B cell (primary cell): ENCODE measurements at regions not wholly inside any gene's neighbourhood (a gene's known extent, or its start where the extent isn't known, plus 50 kb on each side); places are given as distances from the start of the nearest gene placed in this dataset.

Experiments
- ATAC-seq: fragments of 200-7000 bp; cut with Tn5 transposase; one replicate; pipeline ENCODE4 v1.10.0; 2021; ENCODE audit warnings: low read depth, mild to moderate bottlenecking, moderate number of reproducible peaks, moderate library complexity
- CTCF ChIA-PET: fragments of 350-600 bp; sonication (Branson Sonifier 250); formaldehyde crosslinking; loops from one replicate; lab custom pipeline; 2021; ENCODE audit warnings: antibody characterized with exemption, inconsistent platforms; lab: Charles Lee
- POLR2A ChIA-PET: fragments of 350-600 bp; sonication (Branson Sonifier 250); formaldehyde crosslinking; loops from one replicate; lab custom pipeline; 2021; ENCODE audit warnings: antibody characterized with exemption; lab: Charles Lee
- DNase-seq: peaks from one replicate; pipeline ENCODE4 v3.0.0; 2013
- H2AFZ ChIP-seq: 2 replicates; pipeline ENCODE4 v1.6.1; 2012; ENCODE audit warnings: mild to moderate bottlenecking, low read depth, low read length; ENCODE audit not compliant: insufficient read depth, poor library complexity, severe bottlenecking
- H3K27ac ChIP-seq, 2 donors: 1 replicate in 1 of 2; 2 replicates in 1 of 2; pipeline ENCODE4 v1.5.1; 2012 to 2013; ENCODE audit warnings: low read length in 2 of 2, mild to moderate bottlenecking in 2 of 2, moderate library complexity in 1 of 2
- H3K27me3 ChIP-seq, 4 experiments: fragments of 200-600 bp in 1 of 4; sonication (generic) in 1 of 4; replicated peaks in 1 of 4; 1 replicate in 2 of 4; 2 replicates in 2 of 4; pipeline versions ENCODE4 v1.6.1 to v1.7.0; 2013 to 2016; ENCODE audit warnings: low read length in 3 of 4, mild to moderate bottlenecking in 2 of 4, mixed read lengths in 1 of 4, moderate library complexity in 1 of 4; ENCODE audit not compliant: insufficient read depth in 4 of 4, control insufficient read depth in 3 of 4; ENCODE audit errors: control extremely low read depth in 1 of 4
- H3K36me3 ChIP-seq, 2 experiments: replicated peaks in 1 of 2; 1 replicate in 1 of 2; 2 replicates in 1 of 2; pipeline versions ENCODE4 v1.6.1 to v1.7.1; 2013; ENCODE audit warnings: low read length in 1 of 2; ENCODE audit not compliant: insufficient read depth in 2 of 2, control insufficient read depth in 1 of 2; ENCODE audit errors: control extremely low read depth in 1 of 2, extremely low read depth in 1 of 2
- H3K4me1 ChIP-seq, 2 donors: fragments of 200-600 bp in 1 of 2; sonication (generic) in 1 of 2; 1 replicate in 1 of 2; 2 replicates in 1 of 2; pipeline versions ENCODE4 v1.5.1 to v1.6.1; 2013 to 2017; ENCODE audit warnings: low read length in 2 of 2; ENCODE audit not compliant: control insufficient read depth in 2 of 2, insufficient read depth in 2 of 2
- H3K4me2 ChIP-seq: replicated peaks from 2 replicates; pipeline ENCODE3; 2012; ENCODE audit warnings: mild to moderate bottlenecking, low read depth, low read length; ENCODE audit not compliant: poor library complexity, severe bottlenecking
- H3K4me3 ChIP-seq, 5 experiments: fragments of 200-600 bp in 1 of 5; sonication (generic) in 1 of 5; 1 replicate in 3 of 5; 2 replicates in 2 of 5; pipeline versions ENCODE4 v1.5.1 to v1.7.0; 2011 to 2016; ENCODE audit warnings: low read length in 4 of 5, mild to moderate bottlenecking in 4 of 5, low read depth in 2 of 5, control low read depth in 1 of 5, moderate library complexity in 1 of 5; ENCODE audit not compliant: insufficient read depth in 1 of 5; ENCODE audit errors: control extremely low read depth in 1 of 5, extremely low read depth in 1 of 5
- H3K79me2 ChIP-seq: fragments of 200-600 bp; sonication (generic); one replicate; pipeline ENCODE4 v1.6.0; 2016; ENCODE audit warnings: low read length; ENCODE audit not compliant: control insufficient read depth, insufficient read depth
- H3K9ac ChIP-seq: fragments of 200-600 bp; sonication (generic); 2 replicates; pipeline ENCODE4 v1.6.1; 2017; ENCODE audit warnings: mild to moderate bottlenecking, low read length, moderate library complexity
- H3K9me3 ChIP-seq, 3 donors: one replicate each; pipeline versions ENCODE4 v1.6.1 to v1.7.1; 2013; ENCODE audit warnings: low read length in 2 of 3; ENCODE audit not compliant: control insufficient read depth in 2 of 3, insufficient read depth in 1 of 3; ENCODE audit errors: control extremely low read depth in 1 of 3
- H4K20me1 ChIP-seq: 2 replicates; pipeline ENCODE4 v1.6.0; 2012; ENCODE audit warnings: mild to moderate bottlenecking, low read length; ENCODE audit not compliant: insufficient read depth, control insufficient read depth, poor library complexity, severe bottlenecking
- H3K27ac Mint-ChIP-seq: one replicate; pipeline ENCODE4 v1.8.0; 2021; ENCODE audit warnings: mixed read lengths
- H3K27me3 Mint-ChIP-seq: one replicate; pipeline ENCODE4 v1.8.0; 2021; ENCODE audit warnings: mixed read lengths
- H3K4me1 Mint-ChIP-seq: one replicate; pipeline ENCODE4 v1.8.0; 2021; ENCODE audit warnings: mixed read lengths
- H3K4me3 Mint-ChIP-seq: one replicate; pipeline ENCODE4 v1.8.0; 2021; ENCODE audit warnings: mixed read lengths
- H3K9me3 Mint-ChIP-seq: one replicate; pipeline ENCODE4 v1.8.0; 2022; ENCODE audit warnings: mixed read lengths; ENCODE audit not compliant: insufficient read depth
- EZH2 ChIP-seq: IDR thresholded peaks from 2 replicates; pipeline ENCODE4 v1.6.1; 2012; ENCODE audit warnings: borderline replicate concordance, low read depth, mild to moderate bottlenecking, moderate library complexity, low read length; ENCODE audit not compliant: insufficient read depth, poor library complexity, severe bottlenecking
- WGBS: methylation state at CpG from one replicate; pipeline ENCODE4 v1.1.5; 2013; ENCODE audit warnings: missing lambda C conversion rate; ENCODE audit not compliant: insufficient coverage; 5-methylcytosine and 5-hydroxymethylcytosine counted together
- intact Hi-C: fragments of 100-400 bp; cut with micrococcal nuclease; formaldehyde crosslinking; loops from one replicate; pipeline ENCODE4 v1.10.0; 2022
- TF ChIP-seq, protein P1 (sequence below): fragments of 200-600 bp; IDR thresholded peaks from one replicate; pipeline ENCODE4 v1.8.0; 2022; ENCODE audit warnings: antibody characterized with exemption, mild to moderate bottlenecking

DNA sequence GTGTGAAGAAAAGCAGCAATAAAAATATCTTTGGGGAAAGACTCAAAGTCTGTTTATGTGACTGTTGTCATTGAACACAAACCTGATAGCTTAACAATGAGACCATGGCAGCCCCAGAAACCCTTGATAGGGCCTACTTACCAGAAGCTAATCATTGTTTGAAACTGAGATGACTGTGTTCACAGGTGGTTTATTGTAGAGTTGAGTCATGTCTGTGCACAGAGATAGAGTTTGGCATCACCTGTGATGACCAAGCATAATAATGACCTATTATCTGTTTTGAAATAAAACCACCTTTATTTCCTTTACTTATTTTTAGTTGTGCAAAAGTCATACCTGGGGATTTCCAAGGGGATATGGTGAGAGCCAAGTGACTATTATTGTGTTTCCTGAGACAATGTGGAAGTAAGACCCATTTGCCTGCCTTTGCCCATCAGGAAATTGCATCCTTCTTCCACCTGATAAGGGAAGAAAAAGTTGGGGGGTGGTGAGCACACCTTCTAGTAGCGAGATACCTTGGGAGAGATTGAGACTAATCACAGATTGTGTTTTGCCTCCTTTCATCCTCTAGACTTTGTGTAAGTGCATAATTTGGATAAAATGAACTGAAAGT lies 456.9 kb upstream of the JAG1 start:
- DNase-seq (no peak), ATAC-seq (no peak)
- no peak overlapping the region for H3K9ac ChIP-seq
- no peaks in the 10 kb centered on the region for H3K36me3 ChIP-seq
- TF ChIP-seq, protein P1, sequence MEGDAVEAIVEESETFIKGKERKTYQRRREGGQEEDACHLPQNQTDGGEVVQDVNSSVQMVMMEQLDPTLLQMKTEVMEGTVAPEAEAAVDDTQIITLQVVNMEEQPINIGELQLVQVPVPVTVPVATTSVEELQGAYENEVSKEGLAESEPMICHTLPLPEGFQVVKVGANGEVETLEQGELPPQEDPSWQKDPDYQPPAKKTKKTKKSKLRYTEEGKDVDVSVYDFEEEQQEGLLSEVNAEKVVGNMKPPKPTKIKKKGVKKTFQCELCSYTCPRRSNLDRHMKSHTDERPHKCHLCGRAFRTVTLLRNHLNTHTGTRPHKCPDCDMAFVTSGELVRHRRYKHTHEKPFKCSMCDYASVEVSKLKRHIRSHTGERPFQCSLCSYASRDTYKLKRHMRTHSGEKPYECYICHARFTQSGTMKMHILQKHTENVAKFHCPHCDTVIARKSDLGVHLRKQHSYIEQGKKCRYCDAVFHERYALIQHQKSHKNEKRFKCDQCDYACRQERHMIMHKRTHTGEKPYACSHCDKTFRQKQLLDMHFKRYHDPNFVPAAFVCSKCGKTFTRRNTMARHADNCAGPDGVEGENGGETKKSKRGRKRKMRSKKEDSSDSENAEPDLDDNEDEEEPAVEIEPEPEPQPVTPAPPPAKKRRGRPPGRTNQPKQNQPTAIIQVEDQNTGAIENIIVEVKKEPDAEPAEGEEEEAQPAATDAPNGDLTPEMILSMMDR = no peak
- TF ChIP-seq EZH2 = no peak
- no peaks in the 10 kb centered on the region for H3K4me1 ChIP-seq
- ChIA-PET POLR2A (no interaction called here), CTCF (no interaction called here)
- no peaks in the 10 kb centered on the region for H3K9me3 ChIP-seq
- Mint-ChIP-seq H3K4me3 (no peak overlapping the region), H3K9me3 (peaks cover 8% of the 10 kb centered on the region), H3K27me3 (no peaks in the 10 kb centered on the region), H3K27ac (no peak overlapping the region), H3K4me1 (no peaks in the 10 kb centered on the region)
- no peak overlapping the region for H3K4me2 ChIP-seq
- intact Hi-C loops = no loop called here
- H3K4me3 ChIP-seq = no peak overlapping the region
- H3K79me2 ChIP-seq = no peaks in the 10 kb centered on the region
- no peaks in the 10 kb centered on the region for H4K20me1 ChIP-seq
- no peaks in the 10 kb centered on the region for H3K27me3 ChIP-seq
- H2AFZ ChIP-seq = no peak overlapping the region
- WGBS = no CpG with 5 or more reads among the region's 1 CpG
- no peak overlapping the region for H3K27ac ChIP-seq

GRCh38 chr20:11132819-11133415 lies 459.1 kb upstream of the JAG1 start:
- Histone ChIP-seq H4K20me1 (no peaks in the 10 kb centered on the region), H3K9me3 (no peaks in the 10 kb centered on the region), H3K27ac (no peak overlapping the region), H3K9ac (no peak overlapping the region), H3K4me2 (no peak overlapping the region), H3K27me3 (no peaks in the 10 kb centered on the region), H2AFZ (no peak overlapping the region), H3K36me3 (no peaks in the 10 kb centered on the region), H3K4me3 (no peak overlapping the region), H3K79me2 (no peaks in the 10 kb centered on the region), H3K4me1 (no peaks in the 10 kb centered on the region)
- no peak for ATAC-seq
- no peaks in the 10 kb centered on the region for H3K4me1 Mint-ChIP-seq
- no CpG with 5 or more reads among the region's 3 CpGs for WGBS
- DNase-seq = no peak
- H3K27ac Mint-ChIP-seq = no peak overlapping the region
- CTCF ChIA-PET = no interaction called here
- no peak overlapping the region for H3K4me3 Mint-ChIP-seq
- H3K27me3 Mint-ChIP-seq = no peaks in the 10 kb centered on the region
- POLR2A ChIA-PET = no interaction called here
- peaks cover 3% of the 10 kb centered on the region for H3K9me3 Mint-ChIP-seq
- TF ChIP-seq EZH2 = no peak
- TF ChIP-seq, protein P1 = no peak
- intact Hi-C loops = no loop called here
